ENCODE measurements at regions not wholly inside any gene's neighbourhood (a gene's known extent, or its start where the extent isn't known, plus 50 kb on each side); places are given as distances from the start of the nearest gene placed in this dataset.

GRCh38 chr2:18387441-18388206, 172.8 kb downstream of the RDH14 start:
- Histone ChIP-seq H3K27ac (no peak overlapping the region), H3K27me3 (no peaks in the 10 kb centered on the region), H3K4me1 (no peaks in the 10 kb centered on the region), H3K4me3 (replicated peaks in 1 of 3) (no peak overlapping the region), H3K9me3 (no peaks in the 10 kb centered on the region), H3K36me3 (no peaks in the 10 kb centered on the region)
- peak; percentile 71 to 97 (median 88) for TF ChIP-seq CTCF (IDR thresholded peaks at IDR 0.05)
- TF ChIP-seq POLR2A (IDR thresholded peaks at IDR 0.05), result no peak
- peak; percentile 71 for DNase-seq
- intact Hi-C loops (cut with DNase I), result loop anchor here (10.0 kb wide), 1 partner anchor 533 kb away; no protein-coding TSS in a partner anchor
- 49 to 50% methylated on average over 15 of the region's 15 CpGs for whole genome bisulfite sequencing, 2 donors

GRCh38 chr2:18384242-18384641, 176.2 kb downstream of the RDH14 start:
- no peak overlapping the region for H3K4me3 ChIP-seq (replicated peaks in 1 of 3)
- no peak overlapping the region for H3K27ac ChIP-seq
- no peaks in the 10 kb centered on the region for H3K27me3 ChIP-seq
- 88 to 89% methylated on average over 1 of the region's 1 CpG for WGBS, 2 donors
- no peaks in the 10 kb centered on the region for H3K4me1 ChIP-seq
- TF ChIP-seq POLR2A (IDR thresholded peaks at IDR 0.05) (no peak), CTCF (IDR thresholded peaks at IDR 0.05) (no peak)
- no peaks in the 10 kb centered on the region for H3K9me3 ChIP-seq
- no peak for DNase-seq
- no peaks in the 10 kb centered on the region for H3K36me3 ChIP-seq
- intact Hi-C loops (cut with DNase I), result loop anchor here (10.0 kb wide), 1 partner anchor 529 kb away; no protein-coding TSS in a partner anchor

GRCh38 chr2:18381386-18381785, 179.1 kb downstream of the RDH14 start:
- Histone ChIP-seq H3K27ac (no peak overlapping the region), H3K4me1 (no peaks in the 10 kb centered on the region), H3K36me3 (no peaks in the 10 kb centered on the region), H3K27me3 (no peaks in the 10 kb centered on the region), H3K9me3 (no peaks in the 10 kb centered on the region), H3K4me3 (replicated peaks in 1 of 3) (no peak overlapping the region)
- TF ChIP-seq POLR2A (IDR thresholded peaks at IDR 0.05), result no peak
- no peak for TF ChIP-seq CTCF (IDR thresholded peaks at IDR 0.05)
- DNase-seq, result no peak
- intact Hi-C loops (cut with DNase I), result loop anchor here (10.0 kb wide), 1 partner anchor 527 kb away; no protein-coding TSS in a partner anchor

GRCh38 chr2:18380321-18380720, 180.1 kb downstream of the RDH14 start:
- no peaks in the 10 kb centered on the region for H3K9me3 ChIP-seq
- H3K27me3 ChIP-seq, result no peaks in the 10 kb centered on the region
- no peaks in the 10 kb centered on the region for H3K4me1 ChIP-seq
- no peaks in the 10 kb centered on the region for H3K36me3 ChIP-seq
- DNase-seq, result no peak
- no peak overlapping the region for H3K4me3 ChIP-seq (replicated peaks in 1 of 3)
- no peak overlapping the region for H3K27ac ChIP-seq
- TF ChIP-seq POLR2A (IDR thresholded peaks at IDR 0.05) (no peak), CTCF (IDR thresholded peaks at IDR 0.05) (no peak)
- 74 to 80% methylated on average over 3 of the region's 3 CpGs for WGBS, 2 donors
- intact Hi-C loops (cut with DNase I), result loop anchor here (10.0 kb wide), 1 partner anchor 526 kb away; no protein-coding TSS in a partner anchor

GRCh38 chr2:18379870-18380269, 180.6 kb downstream of the RDH14 start:
- no peak for DNase-seq
- Histone ChIP-seq H3K36me3 (no peaks in the 10 kb centered on the region), H3K4me3 (replicated peaks in 1 of 3) (no peak overlapping the region), H3K4me1 (no peaks in the 10 kb centered on the region), H3K27ac (no peak overlapping the region), H3K27me3 (no peaks in the 10 kb centered on the region), H3K9me3 (no peaks in the 10 kb centered on the region)
- 65 to 69% methylated on average over 7 of the region's 7 CpGs for WGBS, 2 donors
- intact Hi-C loops (cut with DNase I), result loop anchor here (10.0 kb wide), 1 partner anchor 525 kb away; no protein-coding TSS in a partner anchor
- no peak for TF ChIP-seq CTCF (IDR thresholded peaks at IDR 0.05)
- TF ChIP-seq POLR2A (IDR thresholded peaks at IDR 0.05), result no peak
